ENCODE measurements at regions not wholly inside any gene's neighbourhood (a gene's known extent, or its start where the extent isn't known, plus 50 kb on each side); places are given as distances from the start of the nearest gene placed in this dataset.

DNA sequence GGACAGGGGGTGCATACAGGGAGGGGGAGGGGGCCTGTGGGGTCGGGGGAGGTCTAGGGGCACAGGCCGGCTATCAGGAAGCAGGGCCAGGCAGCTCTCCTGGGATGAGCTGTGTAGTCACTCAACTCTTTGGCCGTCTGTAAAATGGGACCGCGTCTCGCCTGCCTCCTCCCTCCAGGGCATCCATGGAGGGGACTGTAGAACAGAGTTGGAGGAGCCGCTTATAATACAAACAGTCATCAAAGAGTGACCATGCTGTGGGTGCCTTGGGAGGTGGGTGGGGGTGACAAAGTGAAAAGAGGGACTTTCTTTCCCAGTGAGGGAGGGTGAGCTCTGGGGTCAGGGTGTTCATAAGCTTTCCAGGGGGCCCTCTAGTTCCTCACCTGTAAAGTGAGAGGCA, 169.6 kb upstream of the HAAO start:
- Histone ChIP-seq H2AFZ (ENCODE audit: control insufficient read depth, low read length) (no peak overlapping the region), H4K20me1 (ENCODE audit: control insufficient read depth, extremely low read depth, insufficient read depth, low read length) (no peaks in the 10 kb centered on the region), H3K27me3 (ENCODE audit: control insufficient read depth, extremely low read depth, insufficient read depth, low read length) (no peaks in the 10 kb centered on the region), H3K9ac (ENCODE audit: control insufficient read depth, extremely low read depth, insufficient read depth, low read length) (no peak overlapping the region), H3K27ac (ENCODE audit: control insufficient read depth, insufficient read depth, low read length) (no peak overlapping the region), H3K36me3 (ENCODE audit: control insufficient read depth in 2 of 2, extremely low read depth in 1 of 2, insufficient read depth in 2 of 2, low read length in 2 of 2) (no peaks in the 10 kb centered on the region), H3K9me3 (ENCODE audit: control insufficient read depth, low read depth, low read length) (no peaks in the 10 kb centered on the region), H3K4me3 (ENCODE audit: control insufficient read depth in 2 of 3, extremely low read depth in 1 of 3, insufficient read depth in 2 of 3, low read depth in 1 of 3, low read length in 3 of 3) (no peak overlapping the region), H3K79me2 (ENCODE audit: control insufficient read depth, insufficient read depth, low read length) (no peaks in the 10 kb centered on the region), H3K4me2 (ENCODE audit: control insufficient read depth, extremely low read depth, insufficient read depth, low read depth, low read length) (no peak overlapping the region), H3K9me1 (ENCODE audit: control insufficient read depth, extremely low read depth, insufficient read depth, low read length) (no peaks in the 10 kb centered on the region), H3K4me1 (ENCODE audit: control insufficient read depth, extremely low read depth, insufficient read depth, low read length) (peaks cover 21% of the 10 kb centered on the region)
- dilution Hi-C loops (cut with MboI; ENCODE audit: extremely low pct_ligation_motif_present, low sequenced_read_pairs) = no loop called here
- no peak for TF ChIP-seq CTCF (optimal IDR thresholded peaks at IDR 0.05 in 1 of 3, IDR thresholded peaks at IDR 0.05 in 1 of 3, conservative IDR thresholded peaks at IDR 0.05 in 1 of 3; ENCODE audit: extremely low read depth in 1 of 3, insufficient read depth in 2 of 3, low read length in 3 of 3)
- TF ChIP-seq EZH2 (IDR thresholded peaks at IDR 0.05; ENCODE audit: low read length) = no peak
- DNase-seq (ENCODE audit: low read depth, low spot score) (no peak), FAIRE-seq (no peak)

GRCh38 chr2:42961385-42961811, 169.0 kb upstream of the HAAO start:
- Histone ChIP-seq H3K4me3 (ENCODE audit: control insufficient read depth in 2 of 3, extremely low read depth in 1 of 3, insufficient read depth in 2 of 3, low read depth in 1 of 3, low read length in 3 of 3) (no peak overlapping the region), H3K4me2 (ENCODE audit: control insufficient read depth, extremely low read depth, insufficient read depth, low read depth, low read length) (no peak overlapping the region), H3K9me1 (ENCODE audit: control insufficient read depth, extremely low read depth, insufficient read depth, low read length) (no peaks in the 10 kb centered on the region), H3K4me1 (ENCODE audit: control insufficient read depth, extremely low read depth, insufficient read depth, low read length) (peaks cover 23% of the 10 kb centered on the region), H3K36me3 (ENCODE audit: control insufficient read depth in 2 of 2, extremely low read depth in 1 of 2, insufficient read depth in 2 of 2, low read length in 2 of 2) (no peaks in the 10 kb centered on the region), H3K27me3 (ENCODE audit: control insufficient read depth, extremely low read depth, insufficient read depth, low read length) (no peaks in the 10 kb centered on the region), H3K9me3 (ENCODE audit: control insufficient read depth, low read depth, low read length) (no peaks in the 10 kb centered on the region), H3K79me2 (ENCODE audit: control insufficient read depth, insufficient read depth, low read length) (no peaks in the 10 kb centered on the region), H4K20me1 (ENCODE audit: control insufficient read depth, extremely low read depth, insufficient read depth, low read length) (no peaks in the 10 kb centered on the region), H3K9ac (ENCODE audit: control insufficient read depth, extremely low read depth, insufficient read depth, low read length) (no peak overlapping the region), H3K27ac (ENCODE audit: control insufficient read depth, insufficient read depth, low read length) (no peak overlapping the region), H2AFZ (ENCODE audit: control insufficient read depth, low read length) (no peak overlapping the region)
- no peak for DNase-seq (ENCODE audit: low read depth, low spot score)
- FAIRE-seq = no peak
- no peak for TF ChIP-seq CTCF (optimal IDR thresholded peaks at IDR 0.05 in 1 of 3, IDR thresholded peaks at IDR 0.05 in 1 of 3, conservative IDR thresholded peaks at IDR 0.05 in 1 of 3; ENCODE audit: extremely low read depth in 1 of 3, insufficient read depth in 2 of 3, low read length in 3 of 3)
- dilution Hi-C loops (cut with MboI; ENCODE audit: extremely low pct_ligation_motif_present, low sequenced_read_pairs) = no loop called here

Measured in keratinocyte (primary cell).